HepG2 (cell line): ENCODE measurements at regions not wholly inside any gene's neighbourhood (a gene's known extent, or its start where the extent isn't known, plus 50 kb on each side); places are given as distances from the start of the nearest gene placed in this dataset.

Experiments
- ATAC-seq: fragments of 200-7000 bp; cut with Tn5 transposase; 3 replicates; pipeline ENCODE4 v1.9.1; 2020; ENCODE audit warnings: mild to moderate bottlenecking, moderate library complexity
- BruUV-seq: library from RNA; stranded (reverse); fragments of 400-500 nt; replicated peaks from 2 replicates; lab custom pipeline; 2021; lab: Mats Ljungman, UMichigan
- CTCF ChIA-PET: fragments of 300-600 bp; formaldehyde crosslinking; extraction: SDS; loops from one replicate; lab custom pipeline; 2021; ENCODE audit warnings: low total read pairs, inconsistent platforms, low intra/inter-chr PET ratio; lab: Yijun Ruan, JAX
- POLR2A ChIA-PET: fragments of 350-600 bp; sonication (Branson Sonifier 250); formaldehyde crosslinking; loops from one replicate; lab custom pipeline; 2020; ENCODE audit warnings: antibody characterized with exemption, inconsistent platforms; lab: Yijun Ruan, JAX
- DNase-seq: peaks from one replicate; pipeline ENCODE4 v3.0.0-alpha.2; 2015; ENCODE audit warnings: low spot score
- FAIRE-seq: peaks from 3 replicates; lab custom pipeline; 2011; peaks lifted over from hg19 to GRCh38; lab: Jason Lieb, UNC
- H2AFZ ChIP-seq: one replicate; pipeline ENCODE4 v1.6.1; 2011; ENCODE audit warnings: low read length, inconsistent platforms
- H3K27ac ChIP-seq: fragments of 300-600 bp; 3 replicates; pipeline ENCODE4 v1.8.0; 2011; ENCODE audit warnings: mixed run types, mild to moderate bottlenecking, mixed read lengths, low read length, inconsistent platforms; ENCODE audit not compliant: insufficient read depth; ENCODE audit errors: extremely low read length
- H3K27me3 ChIP-seq, 2 experiments: fragments of 200-600 bp in 1 of 2; 2 replicates in 1 of 2; 3 replicates in 1 of 2; pipeline versions ENCODE4 v1.6.0 to v1.8.0; 2011; ENCODE audit warnings: low read length in 2 of 2, mild to moderate bottlenecking in 2 of 2, moderate library complexity in 2 of 2, inconsistent platforms in 1 of 2; ENCODE audit not compliant: insufficient read depth in 2 of 2, control insufficient read depth in 1 of 2
- H3K36me3 ChIP-seq, 2 experiments: fragments of 200-600 bp in 1 of 2; replicated peaks in 1 of 2; 2 replicates in 1 of 2; 3 replicates in 1 of 2; pipeline versions ENCODE4 v1.5.1 to v1.8.0; 2011; ENCODE audit warnings: low read length in 2 of 2, inconsistent platforms in 1 of 2; ENCODE audit not compliant: insufficient read depth in 2 of 2, control insufficient read depth in 1 of 2
- H3K4me1 ChIP-seq: 2 replicates; pipeline ENCODE4 v1.5.1; 2012; ENCODE audit warnings: low read length, inconsistent platforms; ENCODE audit not compliant: insufficient read depth
- H3K4me2 ChIP-seq: 2 replicates; pipeline ENCODE4 v1.6.0; 2011; ENCODE audit warnings: low read depth, low read length, inconsistent platforms
- H3K4me3 ChIP-seq, 3 experiments: fragments of 200-600 bp in 1 of 3; sonication (generic), shearing (Covaris generic) in 1 of 3; replicated peaks in 1 of 3; 2 replicates each; pipeline ENCODE4 v1.5.1; 2011 to 2016; ENCODE audit warnings: low read length in 3 of 3, inconsistent platforms in 2 of 3, low read depth in 2 of 3, mild to moderate bottlenecking in 2 of 3, control low read depth in 1 of 3, mixed read lengths in 1 of 3; ENCODE audit not compliant: insufficient read depth in 1 of 3
- H3K79me2 ChIP-seq: one replicate; pipeline ENCODE4 v1.6.1; 2011; ENCODE audit warnings: low read length, inconsistent platforms; ENCODE audit not compliant: insufficient read depth
- H3K9ac ChIP-seq: 2 replicates; pipeline ENCODE4 v1.6.0; 2011; ENCODE audit warnings: mild to moderate bottlenecking, low read depth, low read length, inconsistent platforms; ENCODE audit not compliant: insufficient read depth
- H3K9me3 ChIP-seq: 2 replicates; pipeline ENCODE4 v1.5.1; 2012; ENCODE audit warnings: mild to moderate bottlenecking, low read length
- H4K20me1 ChIP-seq: 2 replicates; pipeline ENCODE4 v1.6.0; 2011; ENCODE audit warnings: inconsistent platforms, mild to moderate bottlenecking, low read length, moderate library complexity; ENCODE audit not compliant: insufficient read depth
- CENPT ChIP-seq: sonication (generic); formaldehyde crosslinking; IDR thresholded peaks from 2 replicates; pipeline ENCODE4 v1.8.0; 2022; ENCODE audit warnings: low read depth, mild to moderate bottlenecking, moderate library complexity, missing genetic modification reagents
- ISX ChIP-seq: sonication (generic); formaldehyde crosslinking; conservative IDR thresholded peaks from 2 replicates; pipeline ENCODE4 v1.5.0; 2020; ENCODE audit warnings: missing genetic modification reagents
- MIER2 ChIP-seq: IDR thresholded peaks from 2 replicates; pipeline ENCODE4 v1.6.1; 2016; ENCODE audit warnings: missing biosample characterization, missing genetic modification reagents
- TAF15 ChIP-seq: fragments of 200-400 bp; formaldehyde crosslinking; IDR thresholded peaks from one replicate; pipeline ENCODE4 v1.6.1; 2018; ENCODE audit warnings: mild to moderate bottlenecking, low read depth, low read length; ENCODE audit not compliant: poor library complexity, severe bottlenecking
- ZNF224 ChIP-seq: sonication (generic); formaldehyde crosslinking; IDR thresholded peaks from 2 replicates; pipeline ENCODE4 v1.5.0; 2020; ENCODE audit warnings: mild to moderate bottlenecking, missing genetic modification reagents
- ZNF280D ChIP-seq: sonication (generic); formaldehyde crosslinking; IDR thresholded peaks from 2 replicates; pipeline ENCODE4 v1.5.1; 2020; ENCODE audit warnings: mild to moderate bottlenecking, missing genetic modification reagents
- ZNF281 ChIP-seq: sonication (generic); formaldehyde crosslinking; IDR thresholded peaks from 2 replicates; pipeline ENCODE4 v1.4.0; 2020; ENCODE audit warnings: missing genetic modification reagents, borderline replicate concordance
- ZNF468 ChIP-seq: sonication (generic); formaldehyde crosslinking; IDR thresholded peaks from 2 replicates; pipeline ENCODE4 v1.8.0; 2022; ENCODE audit warnings: mild to moderate bottlenecking, moderate library complexity, missing genetic modification reagents
- ZUFSP ChIP-seq: sonication (generic); formaldehyde crosslinking; IDR thresholded peaks from 2 replicates; pipeline ENCODE4 v1.9.0; 2021; ENCODE audit warnings: missing genetic modification reagents, mild to moderate bottlenecking, borderline replicate concordance
- WGBS: methylation state at CpG from one replicate; pipeline ENCODE4 v1.1.6; 2017; ENCODE audit warnings: low lambda C conversion rate; 5-methylcytosine and 5-hydroxymethylcytosine counted together
- in situ Hi-C: cut with HindIII; loops from 2 replicates; pipeline ENCODE4 v1.10.0; 2017; ENCODE audit warnings: low pct_unique_long_range_greater_than_20kb; ENCODE audit not compliant: extremely low pct_ligation_motif_present
- intact Hi-C: fragments of 100-400 bp; cut with micrococcal nuclease; formaldehyde crosslinking; loops from one replicate; pipeline ENCODE4 v1.10.0; 2022; ENCODE audit not compliant: unreplicated experiment

GRCh38 chr16:35463358-35463757 lies 2003.9 kb downstream of the TP53TG3F start:
- POLR2A ChIA-PET = no interaction called here
- Histone ChIP-seq H3K27ac (no peak overlapping the region), H3K36me3 (no peaks in the 10 kb centered on the region), H3K9me3 (peaks cover 95% of the 10 kb centered on the region), H3K4me2 (no peak overlapping the region), H3K27me3 (no peaks in the 10 kb centered on the region), H3K79me2 (no peaks in the 10 kb centered on the region), H2AFZ (no peak overlapping the region), H3K9ac (no peak overlapping the region), H3K4me3 (no peak overlapping the region), H3K4me1 (no peaks in the 10 kb centered on the region)
- DNase-seq (no peak), FAIRE-seq (no peak)
- intact Hi-C loops = no loop called here
- 3% methylated on average over 1 of the region's 1 CpG for WGBS
- no TSS peak for BruUV-seq
- in situ Hi-C loops = no loop called here
- TF ChIP-seq ZNF281 (CRISPR knock-in tag) (no peak), ISX (CRISPR knock-in tag) (no peak), ZNF224 (CRISPR knock-in tag) (no peak)
- TF ChIP-seq, all 625 proteins: peak for 0
- H4K20me1 ChIP-seq = no peaks in the 10 kb centered on the region
- no peak for ATAC-seq
- CTCF ChIA-PET = no interaction called here

GRCh38 chr16:35480361-35480760 lies 2020.9 kb downstream of the TP53TG3F start:
- Histone ChIP-seq H3K27me3 (no peaks in the 10 kb centered on the region), H2AFZ (no peak overlapping the region), H3K79me2 (no peaks in the 10 kb centered on the region), H3K4me2 (no peak overlapping the region), H3K9ac (no peak overlapping the region), H4K20me1 (no peaks in the 10 kb centered on the region), H3K9me3 (peaks cover 84% of the 10 kb centered on the region), H3K36me3 (no peaks in the 10 kb centered on the region), H3K27ac (no peak overlapping the region), H3K4me1 (no peaks in the 10 kb centered on the region), H3K4me3 (no peak overlapping the region)
- CTCF ChIA-PET = no interaction called here
- intact Hi-C loops (no loop called here), in situ Hi-C loops (loop anchor here (10.0 kb wide), 1 partner anchor 46 kb away; no protein-coding TSS in a partner anchor)
- no peak for FAIRE-seq
- no peak for DNase-seq
- no peak for ATAC-seq
- BruUV-seq = no TSS peak
- POLR2A ChIA-PET = no interaction called here
- 0% methylated on average over 1 of the region's 1 CpG for WGBS
- TF ChIP-seq CENPT (CRISPR knock-in tag) = no peak
- no peak for TF ChIP-seq TAF15
- no peak for TF ChIP-seq ZNF468 (CRISPR knock-in tag)
- TF ChIP-seq ZNF280D = no peak
- TF ChIP-seq ZUFSP (CRISPR knock-in tag) = no peak
- TF ChIP-seq MIER2 (CRISPR knock-in tag) = no peak
